A549 (cell line): ENCODE measurements at regions not wholly inside any gene's neighbourhood (a gene's known extent, or its start where the extent isn't known, plus 50 kb on each side); places are given as distances from the start of the nearest gene placed in this dataset.

ENCODE experiments used
- ATAC-seq, 2 experiments: fragments of 200-7000 bp in 1 of 2; fragments of >200 bp in 1 of 2; cut with Nextera tagmentation in 1 of 2; cut with Tn5 transposase in 1 of 2; 3 replicates each; pipeline versions ENCODE4 v1.8.0 to v1.9.1; 2018 to 2020; ENCODE audit warnings: mild to moderate bottlenecking in 1 of 2, moderate library complexity in 1 of 2
- CTCF ChIA-PET: fragments of 300-600 bp; sonication (Branson Sonifier 250); formaldehyde crosslinking; extraction: SDS; loops from one replicate; lab custom pipeline; 2021; ENCODE audit warnings: antibody characterized with exemption, inconsistent platforms; lab: Yijun Ruan, JAX
- POLR2A ChIA-PET: fragments of 350-600 bp; formaldehyde crosslinking; extraction: SDS; loops from one replicate; lab custom pipeline; 2021; ENCODE audit warnings: antibody characterized with exemption, inconsistent platforms; lab: Yijun Ruan, JAX
- DNase-seq, 2 experiments: peaks; one replicate each; pipeline versions ENCODE4 v3.0.0 to v3.0.0-alpha.2; 2011 to 2016; ENCODE audit warnings: low read depth in 1 of 2, low spot score in 1 of 2
- FAIRE-seq: peaks from 2 replicates; lab custom pipeline; 2011; peaks lifted over from hg19 to GRCh38; lab: Jason Lieb, UNC
- H3K27ac ChIP-seq, 2 experiments: fragments of >200 bp; sonication (Bioruptor Twin); formaldehyde crosslinking; 3 replicates each; pipeline ENCODE4 v1.5.1; 2016 to 2017
- H3K4me1 ChIP-seq: fragments of >200 bp; sonication (Bioruptor Twin); formaldehyde crosslinking; 3 replicates; pipeline ENCODE4 v1.6.1; 2016
- H3K4me2 ChIP-seq: fragments of >200 bp; sonication (Bioruptor Twin); formaldehyde crosslinking; 3 replicates; pipeline ENCODE4 v1.6.1; 2016
- H3K4me3 ChIP-seq: fragments of >200 bp; sonication (Bioruptor Twin); formaldehyde crosslinking; 3 replicates; pipeline ENCODE4 v1.5.1; 2016
- H3K9me3 ChIP-seq: fragments of >200 bp; sonication (Bioruptor Twin); formaldehyde crosslinking; 3 replicates; pipeline ENCODE4 v1.6.1; 2016
- CHD2 ChIP-seq: fragments of 150-350 bp; IDR thresholded peaks from 2 replicates; pipeline ENCODE4 v1.6.1; 2014; ENCODE audit warnings: low read length; ENCODE audit not compliant: partially characterized antibody
- CHD4 ChIP-seq: fragments of 200-600 bp; sonication (generic); IDR thresholded peaks from 2 replicates; pipeline ENCODE4 v1.6.1; 2016; ENCODE audit warnings: antibody characterized with exemption, mild to moderate bottlenecking, borderline replicate concordance
- EHF ChIP-seq: fragments of 250-450 bp; sonication (Bioruptor Pico); IDR thresholded peaks from 2 replicates; pipeline ENCODE4 v1.5.0; 2020; ENCODE audit warnings: mild to moderate bottlenecking
- EHMT2 ChIP-seq: fragments of 200-600 bp; sonication (generic); IDR thresholded peaks from 2 replicates; pipeline ENCODE4 v1.6.1; 2016; ENCODE audit warnings: antibody characterized with exemption, low read depth, mild to moderate bottlenecking, moderate library complexity
- EP300 ChIP-seq, 2 experiments: fragments of >200 bp; sonication (Bioruptor Twin); formaldehyde crosslinking; IDR thresholded peaks; 2 replicates in 1 of 2; 3 replicates in 1 of 2; pipeline ENCODE4 v1.6.1; 2016 to 2017
- ESRRA ChIP-seq: fragments of 150-350 bp; IDR thresholded peaks from 2 replicates; pipeline ENCODE4 v1.6.1; 2014; ENCODE audit warnings: mild to moderate bottlenecking, low read length, borderline replicate concordance
- FOSL2 ChIP-seq, 2 experiments: fragments of 450-650 bp in 1 of 2; fragments of >200 bp in 1 of 2; sonication (Bioruptor Twin) in 1 of 2; formaldehyde crosslinking; IDR thresholded peaks; 2 replicates each; pipeline versions ENCODE4 v1.5.0 to v1.6.1; 2016 to 2020; ENCODE audit warnings: mild to moderate bottlenecking in 1 of 2, moderate library complexity in 1 of 2
- FOXS1 ChIP-seq: fragments of 250-450 bp; sonication (Bioruptor Pico); IDR thresholded peaks from 2 replicates; pipeline ENCODE4 v1.5.0; 2020; ENCODE audit warnings: mild to moderate bottlenecking, moderate library complexity
- HOXB5 ChIP-seq: fragments of 250-450 bp; sonication (Bioruptor Pico); IDR thresholded peaks from 2 replicates; pipeline ENCODE4 v1.5.0; 2020; ENCODE audit warnings: mild to moderate bottlenecking, moderate library complexity
- JUN ChIP-seq, 2 experiments: fragments of >200 bp; sonication (Bioruptor Twin); formaldehyde crosslinking; IDR thresholded peaks; 2 replicates in 1 of 2; 3 replicates in 1 of 2; pipeline ENCODE4 v1.6.1; 2016 to 2017
- KDM1A ChIP-seq: fragments of 200-600 bp; sonication (generic); IDR thresholded peaks from 2 replicates; pipeline ENCODE4 v1.6.1; 2016; ENCODE audit warnings: low read depth, mild to moderate bottlenecking
- MAFK ChIP-seq: fragments of 450-650 bp; IDR thresholded peaks from 2 replicates; pipeline ENCODE4 v1.6.1; 2014; ENCODE audit not compliant: partially characterized antibody
- MAZ ChIP-seq: fragments of 150-350 bp; IDR thresholded peaks from 2 replicates; pipeline ENCODE4 v1.6.1; 2014; ENCODE audit warnings: antibody characterized with exemption, low read depth, low read length, borderline replicate concordance
- NPAS2 ChIP-seq: fragments of 250-450 bp; sonication (Bioruptor Pico); IDR thresholded peaks from 2 replicates; pipeline ENCODE4 v1.8.0; 2022; ENCODE audit warnings: mild to moderate bottlenecking, moderate library complexity, borderline replicate concordance
- POLR2A ChIP-seq: IDR thresholded peaks from 2 replicates; pipeline ENCODE4 v1.6.1; 2012; ENCODE audit warnings: mild to moderate bottlenecking, low read length
- POLR2AphosphoS2 ChIP-seq: conservative IDR thresholded peaks from 2 replicates; pipeline ENCODE4 v1.6.1; 2012; ENCODE audit warnings: low read length, improper control_type of control experiment, inconsistent platforms
- RAD21 ChIP-seq, 2 experiments: fragments of >200 bp in 1 of 2; sonication (Bioruptor Twin) in 1 of 2; formaldehyde crosslinking in 1 of 2; IDR thresholded peaks in 1 of 2; conservative IDR thresholded peaks in 1 of 2; 2 replicates in 1 of 2; 3 replicates in 1 of 2; pipeline ENCODE4 v1.6.1; 2012 to 2018; ENCODE audit warnings: inconsistent platforms in 1 of 2
- RARB ChIP-seq: fragments of 250-450 bp; sonication (Bioruptor Pico); IDR thresholded peaks from 2 replicates; pipeline ENCODE4 v1.8.0; 2021; ENCODE audit warnings: mild to moderate bottlenecking, moderate library complexity
- TP53 ChIP-seq: fragments of 250-450 bp; sonication (Bioruptor Pico); IDR thresholded peaks from 2 replicates; pipeline ENCODE4 v1.5.0; 2021; ENCODE audit warnings: mild to moderate bottlenecking, moderate library complexity
- ZFP36 ChIP-seq: fragments of 450-650 bp; IDR thresholded peaks from 2 replicates; pipeline ENCODE4 v1.6.1; 2014; ENCODE audit warnings: borderline replicate concordance; ENCODE audit not compliant: partially characterized antibody
- ZNF302 ChIP-seq: fragments of 250-450 bp; sonication (Bioruptor Pico); IDR thresholded peaks from 2 replicates; pipeline ENCODE4 v1.9.0; 2021; ENCODE audit warnings: inconsistent platforms, mild to moderate bottlenecking, moderate library complexity
- ZSCAN20 ChIP-seq: fragments of 250-450 bp; sonication (Bioruptor Pico); IDR thresholded peaks from 2 replicates; pipeline ENCODE4 v1.8.0; 2022; ENCODE audit warnings: mild to moderate bottlenecking, moderate library complexity
- WGBS: methylation state at CpG from one replicate; pipeline ENCODE4 v1.1.6; 2017; ENCODE audit errors: missing lambda C conversion rate; 5-methylcytosine and 5-hydroxymethylcytosine counted together
- TF ChIP-seq, protein P1 (sequence below): fragments of 250-450 bp; sonication (Bioruptor Pico); IDR thresholded peaks from 2 replicates; pipeline ENCODE4 v1.5.0; 2020; ENCODE audit warnings: low read depth, mild to moderate bottlenecking, moderate library complexity
- TF ChIP-seq, protein P2 (sequence below): fragments of 450-650 bp; IDR thresholded peaks from 2 replicates; pipeline ENCODE4 v1.6.1; 2014; ENCODE audit warnings: antibody characterized with exemption
- TF ChIP-seq, protein P3 (sequence below): IDR thresholded peaks from 2 replicates; pipeline ENCODE4 v1.6.1; 2012; ENCODE audit warnings: low read depth, borderline replicate concordance
- TF ChIP-seq, protein P4 (sequence below): fragments of >200 bp; sonication (Bioruptor Twin); formaldehyde crosslinking; IDR thresholded peaks from 3 replicates; pipeline ENCODE4 v1.6.1; 2016
- TF ChIP-seq, protein P5 (sequence below): fragments of 250-450 bp; sonication (Bioruptor Pico); IDR thresholded peaks from 2 replicates; pipeline ENCODE4 v1.5.0; 2021; ENCODE audit warnings: mild to moderate bottlenecking, moderate library complexity, borderline replicate concordance
- TF ChIP-seq, protein P6 (sequence below): fragments of 150-350 bp; IDR thresholded peaks from 2 replicates; pipeline ENCODE4 v1.6.1; 2014; ENCODE audit warnings: low read depth, mild to moderate bottlenecking, low read length

DNA sequence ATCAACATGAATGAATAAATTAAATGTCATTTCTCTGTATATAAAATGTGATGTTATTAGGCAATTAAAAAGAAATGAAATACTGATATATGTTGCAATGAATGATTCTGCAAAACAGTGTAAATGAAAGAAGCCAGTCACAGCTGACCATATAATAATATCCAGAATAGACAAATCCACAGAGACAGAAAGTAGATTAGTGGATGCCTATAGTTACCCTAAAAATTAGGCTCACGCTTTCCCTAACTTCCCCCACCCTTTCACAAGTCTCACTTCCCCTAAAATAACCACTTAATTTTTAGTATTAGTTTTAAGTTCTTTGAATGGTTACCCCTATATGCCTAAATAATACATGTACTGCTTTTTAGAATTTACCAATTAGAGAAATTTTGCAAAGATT is 348.9 kb upstream of the FAR2 start:
- Histone ChIP-seq H3K9me3 (peaks cover 5% of the 10 kb centered on the region; the same call in 2 of the 3 replicates), H3K4me3 (no peak overlapping the region), H3K4me1 (peaks cover 6% of the 10 kb centered on the region; the same call in 1 of the 3 replicates), H3K4me2 (no peak overlapping the region), H3K27ac (no peak overlapping the region)
- CTCF ChIA-PET, result no interaction called here
- FAIRE-seq (peak; percentile 70), DNase-seq (no peak), ATAC-seq (no peak)
- TF ChIP-seq KDM1A (no peak), RAD21 (conservative IDR thresholded peaks at IDR 0.05 in 1 of 2, IDR thresholded peaks at IDR 0.05 in 1 of 2) (no peak), MAFK (no peak), POLR2A (no peak), RARB (CRISPR knock-in tag) (no peak), CHD2 (no peak), ZFP36 (no peak), EHMT2 (no peak), MAZ (no peak), TP53 (CRISPR knock-in tag) (no peak), EHF (CRISPR knock-in tag) (no peak)
- TF ChIP-seq, protein P1, sequence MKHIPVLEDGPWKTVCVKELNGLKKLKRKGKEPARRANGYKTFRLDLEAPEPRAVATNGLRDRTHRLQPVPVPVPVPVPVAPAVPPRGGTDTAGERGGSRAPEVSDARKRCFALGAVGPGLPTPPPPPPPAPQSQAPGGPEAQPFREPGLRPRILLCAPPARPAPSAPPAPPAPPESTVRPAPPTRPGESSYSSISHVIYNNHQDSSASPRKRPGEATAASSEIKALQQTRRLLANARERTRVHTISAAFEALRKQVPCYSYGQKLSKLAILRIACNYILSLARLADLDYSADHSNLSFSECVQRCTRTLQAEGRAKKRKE (CRISPR knock-in tag), result no peak
- POLR2A ChIA-PET, result no interaction called here
- 80% methylated on average over 1 of the region's 1 CpG for WGBS

DNA sequence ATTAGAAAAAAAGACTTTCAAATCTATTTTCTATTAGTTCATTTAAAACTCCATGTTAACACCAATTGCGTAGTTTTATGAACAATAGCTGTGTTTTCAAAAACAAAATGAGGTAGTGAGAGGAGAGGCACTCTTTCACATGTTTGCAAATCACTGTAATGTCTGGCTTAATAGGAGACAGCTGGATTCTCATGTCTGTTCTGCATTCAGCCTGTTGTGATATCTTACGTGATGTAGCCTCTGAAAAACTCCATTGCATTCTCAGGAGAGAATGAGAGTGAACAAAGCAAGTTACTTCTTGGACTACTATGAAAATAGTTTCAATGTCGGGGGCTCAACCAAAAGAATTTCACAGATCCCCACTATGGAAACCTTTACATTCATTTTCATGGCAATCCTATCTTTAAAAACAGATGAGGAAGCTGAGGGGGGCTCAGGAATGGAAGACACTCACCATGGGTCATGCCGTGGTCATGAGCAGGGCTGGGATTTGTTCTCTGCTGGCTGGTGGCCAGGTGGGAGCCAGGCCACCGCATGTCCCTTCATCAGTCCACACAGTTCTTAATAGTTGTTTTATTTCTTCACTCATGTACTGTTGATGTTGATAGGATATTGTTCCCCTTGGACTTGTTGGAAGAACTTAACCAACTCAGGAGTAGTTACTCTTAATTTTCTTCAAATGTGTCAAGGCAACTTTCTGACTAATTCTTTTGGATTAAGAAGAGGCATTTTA is 346.2 kb upstream of the FAR2 start:
- Histone ChIP-seq H3K9me3 (no peaks in the 10 kb centered on the region; the same call in 2 of the 3 replicates), H3K4me3 (no peak overlapping the region), H3K4me1 (no peaks in the 10 kb centered on the region; the same call in 2 of the 3 replicates), H3K4me2 (no peak overlapping the region), H3K27ac (no peak overlapping the region)
- CTCF ChIA-PET, result interaction anchor here (1.4 kb wide), 1 partner anchor 10 kb away, joined by 3 read pairs; no protein-coding TSS in a partner anchor
- 40% methylated on average over 5 of the region's 5 CpGs for WGBS
- FAIRE-seq, result no peak
- TF ChIP-seq NPAS2 (CRISPR knock-in tag) (no peak), FOXS1 (CRISPR knock-in tag) (no peak), ESRRA (no peak), JUN (IDR thresholded peaks at IDR 0.05) (no peak), POLR2AphosphoS2 (no peak), EP300 (IDR thresholded peaks at IDR 0.05) (no peak), ZNF302 (CRISPR knock-in tag) (no peak), ZSCAN20 (CRISPR knock-in tag) (no peak), TP53 (CRISPR knock-in tag) (no peak), FOSL2 (IDR thresholded peaks at IDR 0.05) (no peak), FOSL2 (CRISPR knock-in tag; IDR thresholded peaks at IDR 0.05) (no peak), HOXB5 (CRISPR knock-in tag) (no peak), CHD4 (no peak)
- TF ChIP-seq, protein P2, sequence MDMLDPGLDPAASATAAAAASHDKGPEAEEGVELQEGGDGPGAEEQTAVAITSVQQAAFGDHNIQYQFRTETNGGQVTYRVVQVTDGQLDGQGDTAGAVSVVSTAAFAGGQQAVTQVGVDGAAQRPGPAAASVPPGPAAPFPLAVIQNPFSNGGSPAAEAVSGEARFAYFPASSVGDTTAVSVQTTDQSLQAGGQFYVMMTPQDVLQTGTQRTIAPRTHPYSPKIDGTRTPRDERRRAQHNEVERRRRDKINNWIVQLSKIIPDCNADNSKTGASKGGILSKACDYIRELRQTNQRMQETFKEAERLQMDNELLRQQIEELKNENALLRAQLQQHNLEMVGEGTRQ, result no peak
- TF ChIP-seq, protein P1 (CRISPR knock-in tag), result no peak
- TF ChIP-seq, protein P3, sequence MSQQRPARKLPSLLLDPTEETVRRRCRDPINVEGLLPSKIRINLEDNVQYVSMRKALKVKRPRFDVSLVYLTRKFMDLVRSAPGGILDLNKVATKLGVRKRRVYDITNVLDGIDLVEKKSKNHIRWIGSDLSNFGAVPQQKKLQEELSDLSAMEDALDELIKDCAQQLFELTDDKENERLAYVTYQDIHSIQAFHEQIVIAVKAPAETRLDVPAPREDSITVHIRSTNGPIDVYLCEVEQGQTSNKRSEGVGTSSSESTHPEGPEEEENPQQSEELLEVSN, result no peak
- TF ChIP-seq, protein P4, sequence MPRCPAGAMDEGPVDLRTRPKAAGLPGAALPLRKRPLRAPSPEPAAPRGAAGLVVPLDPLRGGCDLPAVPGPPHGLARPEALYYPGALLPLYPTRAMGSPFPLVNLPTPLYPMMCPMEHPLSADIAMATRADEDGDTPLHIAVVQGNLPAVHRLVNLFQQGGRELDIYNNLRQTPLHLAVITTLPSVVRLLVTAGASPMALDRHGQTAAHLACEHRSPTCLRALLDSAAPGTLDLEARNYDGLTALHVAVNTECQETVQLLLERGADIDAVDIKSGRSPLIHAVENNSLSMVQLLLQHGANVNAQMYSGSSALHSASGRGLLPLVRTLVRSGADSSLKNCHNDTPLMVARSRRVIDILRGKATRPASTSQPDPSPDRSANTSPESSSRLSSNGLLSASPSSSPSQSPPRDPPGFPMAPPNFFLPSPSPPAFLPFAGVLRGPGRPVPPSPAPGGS, result no peak
- TF ChIP-seq, protein P5, sequence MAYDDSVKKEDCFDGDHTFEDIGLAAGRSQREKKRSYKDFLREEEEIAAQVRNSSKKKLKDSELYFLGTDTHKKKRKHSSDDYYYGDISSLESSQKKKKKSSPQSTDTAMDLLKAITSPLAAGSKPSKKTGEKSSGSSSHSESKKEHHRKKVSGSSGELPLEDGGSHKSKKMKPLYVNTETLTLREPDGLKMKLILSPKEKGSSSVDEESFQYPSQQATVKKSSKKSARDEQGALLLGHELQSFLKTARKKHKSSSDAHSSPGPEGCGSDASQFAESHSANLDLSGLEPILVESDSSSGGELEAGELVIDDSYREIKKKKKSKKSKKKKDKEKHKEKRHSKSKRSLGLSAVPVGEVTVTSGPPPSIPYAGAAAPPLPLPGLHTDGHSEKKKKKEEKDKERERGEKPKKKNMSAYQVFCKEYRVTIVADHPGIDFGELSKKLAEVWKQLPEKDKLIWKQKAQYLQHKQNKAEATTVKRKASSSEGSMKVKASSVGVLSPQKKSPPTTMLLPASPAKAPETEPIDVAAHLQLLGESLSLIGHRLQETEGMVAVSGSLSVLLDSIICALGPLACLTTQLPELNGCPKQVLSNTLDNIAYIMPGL, result no peak
- TF ChIP-seq, protein P6, sequence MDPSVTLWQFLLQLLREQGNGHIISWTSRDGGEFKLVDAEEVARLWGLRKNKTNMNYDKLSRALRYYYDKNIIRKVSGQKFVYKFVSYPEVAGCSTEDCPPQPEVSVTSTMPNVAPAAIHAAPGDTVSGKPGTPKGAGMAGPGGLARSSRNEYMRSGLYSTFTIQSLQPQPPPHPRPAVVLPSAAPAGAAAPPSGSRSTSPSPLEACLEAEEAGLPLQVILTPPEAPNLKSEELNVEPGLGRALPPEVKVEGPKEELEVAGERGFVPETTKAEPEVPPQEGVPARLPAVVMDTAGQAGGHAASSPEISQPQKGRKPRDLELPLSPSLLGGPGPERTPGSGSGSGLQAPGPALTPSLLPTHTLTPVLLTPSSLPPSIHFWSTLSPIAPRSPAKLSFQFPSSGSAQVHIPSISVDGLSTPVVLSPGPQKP, result no peak
- POLR2A ChIA-PET, result no interaction called here
- ATAC-seq, result no peak
- no peak for DNase-seq
